Glutamatergic neuron (in vitro differentiated cells): ENCODE measurements at regions not wholly inside any gene's neighbourhood (a gene's known extent, or its start where the extent isn't known, plus 50 kb on each side); places are given as distances from the start of the nearest gene placed in this dataset.

Experiments
- DNase-seq: peaks from one replicate; pipeline ENCODE4 v3.0.0; 2022
- H3K27ac Mint-ChIP-seq: one replicate; pipeline ENCODE4 v1.8.0; 2020; ENCODE audit warnings: mild to moderate bottlenecking, mixed read lengths, inconsistent platforms; ENCODE audit not compliant: unreplicated experiment
- H3K27me3 Mint-ChIP-seq: one replicate; pipeline ENCODE4 v1.8.0; 2020; ENCODE audit warnings: mild to moderate bottlenecking, moderate library complexity, mixed read lengths, inconsistent platforms; ENCODE audit not compliant: unreplicated experiment
- H3K36me3 Mint-ChIP-seq: one replicate; pipeline ENCODE4 v1.8.0; 2020; ENCODE audit warnings: mild to moderate bottlenecking, mixed read lengths, inconsistent platforms; ENCODE audit not compliant: unreplicated experiment
- H3K4me1 Mint-ChIP-seq: one replicate; pipeline ENCODE4 v1.8.0; 2020; ENCODE audit warnings: mild to moderate bottlenecking, low read depth, mixed read lengths, inconsistent platforms; ENCODE audit not compliant: unreplicated experiment
- H3K4me3 Mint-ChIP-seq: one replicate; pipeline ENCODE4 v1.8.0; 2020; ENCODE audit warnings: mild to moderate bottlenecking, mixed read lengths, inconsistent platforms; ENCODE audit not compliant: unreplicated experiment
- H3K9me3 Mint-ChIP-seq: one replicate; pipeline ENCODE4 v1.8.0; 2020; ENCODE audit warnings: mild to moderate bottlenecking, moderate library complexity, mixed read lengths, inconsistent platforms; ENCODE audit not compliant: unreplicated experiment
- CTCF ChIP-seq: fragments of 200-600 bp; sonication (generic); IDR thresholded peaks from one replicate; pipeline ENCODE4 v1.5.0; 2021; ENCODE audit not compliant: partially characterized antibody, unreplicated experiment

GRCh38 chr10:43731486-43731885 is 82.8 kb upstream of the ZNF32 start:
- no peak for DNase-seq
- H3K9me3 Mint-ChIP-seq, result peaks cover 6% of the 10 kb centered on the region
- H3K4me1 Mint-ChIP-seq, result no peaks in the 10 kb centered on the region
- H3K27me3 Mint-ChIP-seq, result no peaks in the 10 kb centered on the region
- no peak overlapping the region for H3K27ac Mint-ChIP-seq
- no peak overlapping the region for H3K4me3 Mint-ChIP-seq
- TF ChIP-seq CTCF, result no peak
- H3K36me3 Mint-ChIP-seq, result peaks cover 24% of the 10 kb centered on the region

- Mint-ChIP-seq H3K4me1 (no peaks in the 10 kb centered on the region), H3K4me3 (no peak overlapping the region), H3K9me3 (peaks cover 10% of the 10 kb centered on the region), H3K36me3 (peaks cover 29% of the 10 kb centered on the region), H3K27me3 (no peaks in the 10 kb centered on the region), H3K27ac (no peak overlapping the region)
- TF ChIP-seq CTCF, result no peak
- no peak for DNase-seq
These were observed 79.7 kb upstream of the ZNF32 start for GRCh38 chr10:43728425-43728824.

- no peak for TF ChIP-seq CTCF
- Mint-ChIP-seq H3K9me3 (peaks cover 10% of the 10 kb centered on the region), H3K4me1 (no peaks in the 10 kb centered on the region), H3K27me3 (no peaks in the 10 kb centered on the region), H3K4me3 (no peak overlapping the region), H3K36me3 (peaks cover 29% of the 10 kb centered on the region), H3K27ac (no peak overlapping the region)
- no peak for DNase-seq
These were observed 79.3 kb upstream of the ZNF32 start for GRCh38 chr10:43727935-43728334.

- no peaks in the 10 kb centered on the region for H3K36me3 Mint-ChIP-seq
- no peak for TF ChIP-seq CTCF
- DNase-seq, result no peak
- peaks cover 2% of the 10 kb centered on the region for H3K9me3 Mint-ChIP-seq
- no peak overlapping the region for H3K4me3 Mint-ChIP-seq
- H3K4me1 Mint-ChIP-seq, result no peaks in the 10 kb centered on the region
- H3K27me3 Mint-ChIP-seq, result peaks cover 8% of the 10 kb centered on the region
- no peak overlapping the region for H3K27ac Mint-ChIP-seq
These were observed 66.7 kb upstream of the ZNF32 start for GRCh38 chr10:43715334-43715733.

GRCh38 chr10:43712821-43713584 is 64.3 kb upstream of the ZNF32 start:
- Mint-ChIP-seq H3K27ac (no peak overlapping the region), H3K27me3 (peaks cover 8% of the 10 kb centered on the region), H3K4me3 (no peak overlapping the region), H3K9me3 (no peaks in the 10 kb centered on the region), H3K36me3 (no peaks in the 10 kb centered on the region), H3K4me1 (no peaks in the 10 kb centered on the region)
- TF ChIP-seq CTCF, result no peak
- DNase-seq, result no peak
